GM11168 (cell line): ENCODE measurements at regions not wholly inside any gene's neighbourhood (a gene's known extent, or its start where the extent isn't known, plus 50 kb on each side); places are given as distances from the start of the nearest gene placed in this dataset.
"Not testable (repeated sequence)": the region's sequence is repeated elsewhere in the genome, so short reads cannot be mapped to it uniquely, and the experiment has no call there.

Experiments used
- in situ Hi-C: fragments of 300-500 bp; cut with MboI; formaldehyde crosslinking; loops from one replicate; pipeline ENCODE4 v1.12.0; 2022; ENCODE audit warnings: low sequenced_read_pairs; ENCODE audit not compliant: unreplicated experiment

- in situ Hi-C loops: no loop called here
Measured at GRCh38 chrX:131816551-131817136, 206.5 kb upstream of the STK26 start.

DNA sequence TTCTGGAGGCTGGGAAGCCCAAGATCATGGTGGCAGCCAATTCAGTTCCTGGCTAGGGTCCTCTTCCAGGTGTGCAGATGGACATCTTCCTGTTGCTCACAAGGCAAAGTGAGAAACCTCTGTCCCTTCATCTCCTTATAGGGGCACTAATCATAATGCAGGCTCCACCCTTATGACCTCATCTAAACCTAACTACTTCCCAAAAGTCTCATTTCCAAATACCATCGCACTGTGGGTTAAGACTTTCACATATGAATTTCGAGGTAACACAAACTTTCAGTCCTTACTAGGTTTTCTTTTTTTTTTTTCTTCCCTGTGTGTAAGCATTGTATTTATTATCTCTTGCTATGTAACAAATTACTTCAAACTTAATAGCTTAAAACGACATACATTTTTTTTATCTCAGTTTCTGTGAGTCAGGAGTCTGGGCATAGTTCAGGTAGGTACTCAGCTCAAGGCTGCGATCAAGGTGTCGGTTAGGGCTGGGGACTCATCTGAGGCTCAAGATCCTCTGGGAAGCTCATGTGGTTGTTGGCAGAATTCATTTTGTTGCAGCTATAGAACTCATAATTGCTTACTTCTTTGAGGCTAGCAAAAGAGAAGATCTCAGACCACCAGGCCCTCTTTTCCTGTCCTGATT is 204.7 kb upstream of the STK26 start:
- in situ Hi-C loops: no loop called here

DNA sequence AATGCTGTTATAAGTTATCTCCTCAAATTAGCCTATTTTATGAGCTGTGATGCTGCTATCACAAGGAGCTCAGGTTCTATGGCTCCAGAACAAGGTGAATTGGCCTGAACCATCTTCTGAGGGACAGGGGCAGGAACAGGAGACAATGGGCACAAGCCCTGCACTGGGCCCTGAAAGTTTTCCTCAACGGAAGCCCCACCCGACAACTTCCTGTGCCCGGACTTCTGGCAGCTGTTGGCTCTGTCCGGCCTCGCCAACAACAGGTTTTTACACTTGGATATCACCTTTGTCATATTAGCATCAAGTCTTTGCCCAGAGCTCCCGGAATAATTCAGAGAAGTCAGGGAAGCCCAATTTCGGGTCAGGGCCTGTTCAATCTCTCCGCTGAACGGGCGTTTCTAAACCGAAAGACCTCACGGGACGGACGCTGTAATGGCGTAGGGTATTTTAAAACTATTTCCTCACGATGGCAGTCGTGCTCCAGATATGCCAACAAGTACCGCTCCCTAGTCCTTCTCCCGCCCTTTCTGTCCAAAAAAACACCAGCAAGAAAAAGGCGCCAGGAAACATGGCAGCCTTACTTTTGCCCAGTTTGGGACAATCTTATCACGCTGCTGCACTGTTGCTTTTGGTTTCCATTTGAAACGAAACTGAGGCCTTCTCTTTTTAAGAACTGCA is 201.0 kb upstream of the STK26 start:
- in situ Hi-C loops: no loop called here

DNA sequence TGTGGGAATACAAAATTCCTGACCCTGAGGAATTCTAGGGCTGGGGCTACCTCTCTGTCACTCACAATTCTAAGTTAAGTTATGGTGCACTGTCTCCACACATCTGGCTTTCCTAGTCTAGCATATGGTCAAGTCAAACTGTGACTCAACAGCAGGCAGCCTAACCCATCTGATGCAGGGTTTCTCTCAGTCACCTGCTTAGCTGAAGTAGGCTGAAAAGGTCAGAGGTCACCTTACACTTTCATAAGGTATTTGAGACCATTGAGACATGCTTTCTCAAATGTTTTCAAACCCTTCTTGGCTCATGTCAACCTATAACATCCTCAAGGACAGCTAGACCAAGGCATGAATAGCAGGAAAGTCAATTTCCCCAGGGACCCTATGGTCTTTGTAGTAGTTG is 196.5 kb upstream of the STK26 start:
- in situ Hi-C loops: loop anchor here (25.0 kb wide), 3 partner anchors 236 to 811 kb away; partner anchors contain the start of gene RAP2C

- in situ Hi-C loops: loop anchor here (25.0 kb wide), 3 partner anchors 234 to 809 kb away; partner anchors contain the start of gene RAP2C
Measured at GRCh38 chrX:131827935-131828334, 195.2 kb upstream of the STK26 start.

- in situ Hi-C loops: loop anchor here (25.0 kb wide), 3 partner anchors 234 to 809 kb away; partner anchors contain the start of gene RAP2C
Measured at GRCh38 chrX:131828482-131828881, 194.6 kb upstream of the STK26 start.

DNA sequence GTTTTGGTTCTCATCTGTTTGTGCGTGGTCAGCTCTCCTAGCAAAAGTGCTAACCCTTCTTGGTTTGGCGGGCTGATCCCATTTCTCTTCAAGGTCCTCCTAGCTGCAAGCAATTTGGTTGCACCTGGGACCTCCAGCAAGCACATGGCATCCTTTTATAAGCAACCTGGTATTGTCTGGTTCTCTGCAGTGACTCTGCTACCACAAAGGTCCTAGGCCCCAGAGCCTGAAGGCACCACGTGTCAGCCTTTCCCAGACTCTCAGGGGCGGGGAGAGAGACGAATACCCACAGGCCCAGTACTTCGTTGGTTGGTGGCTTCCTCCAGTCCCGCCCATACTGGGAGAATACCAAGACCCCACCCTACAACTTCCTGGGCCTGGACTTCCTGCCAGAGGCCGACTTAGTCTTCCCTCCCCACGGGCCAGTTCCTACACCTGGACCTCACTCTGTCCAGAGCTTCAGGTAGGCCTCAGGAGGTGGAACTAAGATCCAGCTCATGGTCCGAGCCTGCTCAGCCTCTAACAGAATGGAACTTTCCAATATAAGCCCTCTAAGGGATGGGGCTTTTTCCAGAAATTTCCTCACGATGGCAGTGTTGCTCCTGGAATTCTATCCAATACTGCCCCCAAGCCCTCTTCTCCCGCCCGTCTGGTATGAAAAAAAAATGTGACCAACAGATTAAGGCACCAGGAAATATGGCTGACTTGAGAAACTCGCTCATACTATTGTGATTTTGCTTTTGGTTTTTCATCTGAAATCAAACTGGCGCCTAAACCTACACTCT is 192.5 kb upstream of the STK26 start:
- in situ Hi-C loops: loop anchor here (25.0 kb wide), 3 partner anchors 232 to 807 kb away; partner anchors contain the start of gene RAP2C

DNA sequence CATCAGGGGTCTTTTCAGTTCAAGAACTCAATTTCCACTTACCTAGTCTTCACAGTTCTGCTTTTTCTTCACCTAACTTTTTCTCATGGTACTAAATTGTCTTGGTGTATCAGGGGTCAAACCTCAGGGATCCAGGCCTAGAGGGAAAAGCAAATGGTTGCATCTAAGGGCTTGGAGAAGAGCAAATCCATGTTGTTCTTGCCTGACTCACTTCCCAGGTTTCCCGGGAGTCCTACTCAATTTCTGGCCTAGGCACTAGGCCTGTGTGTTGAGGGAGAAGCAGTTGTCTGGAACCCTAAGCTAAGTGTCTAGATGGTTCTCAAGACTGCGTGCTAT is 191.9 kb upstream of the STK26 start:
- in situ Hi-C loops: loop anchor here (25.0 kb wide), 3 partner anchors 231 to 806 kb away; partner anchors contain the start of gene RAP2C

GRCh38 chrX:131836161-131836560 is 186.9 kb upstream of the STK26 start:
- in situ Hi-C loops: loop anchor here (25.0 kb wide), 3 partner anchors 226 to 801 kb away; partner anchors contain the start of gene RAP2C

GRCh38 chrX:131837325-131837724 is 185.8 kb upstream of the STK26 start:
- in situ Hi-C loops: loop anchor here (25.0 kb wide), 3 partner anchors 225 to 800 kb away; partner anchors contain the start of gene RAP2C

GRCh38 chrX:131840799-131841495 is 182.2 kb upstream of the STK26 start:
- in situ Hi-C loops: loop anchor here (25.0 kb wide), 3 partner anchors 221 to 796 kb away; partner anchors contain the start of gene RAP2C

GRCh38 chrX:131841496-131842437 is 181.3 kb upstream of the STK26 start:
- in situ Hi-C loops: loop anchor here (25.0 kb wide), 3 partner anchors 221 to 796 kb away; partner anchors contain the start of gene RAP2C

DNA sequence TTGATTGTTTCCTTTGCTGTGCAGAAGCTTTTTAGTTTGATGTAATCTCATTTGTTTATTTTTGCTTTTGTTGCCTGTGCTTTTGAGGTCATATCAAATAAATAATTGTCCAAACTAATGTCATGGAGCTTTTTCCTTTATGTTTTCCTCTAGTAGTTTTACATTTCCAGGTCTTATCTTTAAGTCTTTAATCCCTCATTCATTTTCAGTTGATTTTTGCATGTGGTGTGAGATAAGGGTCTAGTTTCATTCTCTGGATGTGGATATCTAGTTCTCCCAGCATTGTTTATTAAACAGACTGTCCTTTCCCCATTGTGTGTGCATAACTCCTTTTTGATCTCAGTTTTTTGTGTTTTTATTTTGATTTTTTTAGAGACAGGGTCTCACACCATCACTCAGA is 179.1 kb upstream of the STK26 start:
- in situ Hi-C loops: loop anchor here (25.0 kb wide), 3 partner anchors 218 to 793 kb away; partner anchors contain the start of gene RAP2C

DNA sequence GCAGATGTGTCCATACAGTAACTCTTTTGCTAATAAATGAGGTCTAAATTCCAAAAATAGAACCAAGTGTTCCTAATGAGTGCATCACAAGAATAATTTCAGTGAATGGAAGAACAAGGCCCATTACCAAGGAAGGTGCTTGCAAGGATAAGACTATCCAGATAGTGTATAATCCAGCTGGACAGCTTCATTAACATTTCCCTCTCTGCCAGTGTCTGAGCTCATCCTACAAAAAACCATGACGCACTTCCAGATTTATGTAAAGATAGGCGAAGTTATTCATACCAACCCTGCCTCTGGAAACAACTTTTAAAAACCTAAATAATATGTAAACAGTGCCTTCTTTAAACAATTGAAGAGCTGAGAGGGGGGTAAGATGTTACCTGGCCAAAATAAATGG is 177.9 kb upstream of the STK26 start:
- in situ Hi-C loops: loop anchor here (25.0 kb wide), 3 partner anchors 217 to 792 kb away; partner anchors contain the start of gene RAP2C

DNA sequence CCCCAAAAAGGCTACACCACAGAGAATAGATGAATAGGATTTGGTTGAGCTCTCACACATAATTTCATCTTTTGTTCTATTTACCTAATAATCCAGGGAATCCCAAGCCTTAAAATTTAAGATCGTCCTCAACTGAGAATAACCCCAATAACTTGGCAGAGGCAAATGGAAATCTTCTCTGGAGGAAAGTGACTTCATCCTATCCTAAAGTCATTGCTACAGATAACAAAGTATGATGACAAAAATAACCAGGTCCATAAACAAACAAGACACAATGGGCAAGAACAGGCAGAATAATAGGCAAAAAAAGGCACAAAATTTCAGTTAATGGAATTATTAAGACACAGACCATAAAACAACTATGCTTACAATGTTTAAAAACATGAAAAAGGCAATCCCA is 177.3 kb upstream of the STK26 start:
- in situ Hi-C loops: loop anchor here (25.0 kb wide), 3 partner anchors 217 to 792 kb away; partner anchors contain the start of gene RAP2C

DNA sequence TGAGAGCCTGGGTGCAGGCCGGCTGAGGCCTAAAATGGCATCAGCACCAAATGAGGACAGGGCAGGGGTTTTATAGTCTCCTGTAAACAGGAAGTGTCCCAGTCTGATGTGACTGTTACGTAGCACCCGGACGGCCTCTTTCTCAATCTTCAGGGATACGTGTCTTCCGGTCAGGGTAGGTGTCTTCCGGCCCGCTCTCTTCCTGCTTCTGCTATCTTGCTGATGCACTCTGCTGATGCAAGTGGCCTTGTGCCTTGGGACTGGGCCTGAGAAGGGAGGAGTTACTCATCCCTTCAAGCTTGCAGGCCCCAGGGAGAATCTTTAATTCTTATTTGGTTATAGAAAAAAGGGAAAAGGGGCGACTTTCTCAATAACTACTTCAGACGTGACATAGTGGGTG is 172.1 kb upstream of the STK26 start:
- in situ Hi-C loops: not testable (repeated sequence)

DNA sequence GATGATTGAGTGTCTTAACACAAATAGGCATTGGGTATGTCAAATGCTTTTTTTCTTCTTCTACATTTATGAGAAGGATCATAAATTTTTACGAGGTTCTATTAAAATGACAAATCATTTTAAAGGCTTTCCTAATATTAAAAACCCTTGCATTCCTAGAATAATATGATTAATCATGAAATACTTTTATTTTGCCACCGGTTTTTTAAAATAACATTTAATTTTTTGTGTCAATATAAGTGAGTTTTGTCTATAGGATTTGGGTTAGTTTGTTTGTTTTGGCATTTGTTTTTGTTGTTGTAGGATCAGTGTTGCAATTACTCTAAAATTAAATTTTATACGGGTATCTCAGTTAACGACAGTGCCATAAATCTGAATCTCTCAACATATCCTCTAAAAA is 169.7 kb upstream of the STK26 start:
- in situ Hi-C loops: no loop called here

- in situ Hi-C loops: no loop called here
Measured at GRCh38 chrX:131854581-131854980, 168.5 kb upstream of the STK26 start.
